Stimulated activated CD4-positive, alpha-beta T cell treated with anti-CD3 and anti-CD28 coated beads, Interleukin-15, amount 100 ng/mL, for 1 hour (primary cell): ENCODE measurements at regions not wholly inside any gene's neighbourhood (a gene's known extent, or its start where the extent isn't known, plus 50 kb on each side); places are given as distances from the start of the nearest gene placed in this dataset.

Experiments
- DNase-seq, 2 donors: peaks; one replicate each; pipeline ENCODE4 v3.0.0-alpha.2; 2020; ENCODE audit warnings: low read depth in 1 of 2, low spot score in 1 of 2

DNA sequence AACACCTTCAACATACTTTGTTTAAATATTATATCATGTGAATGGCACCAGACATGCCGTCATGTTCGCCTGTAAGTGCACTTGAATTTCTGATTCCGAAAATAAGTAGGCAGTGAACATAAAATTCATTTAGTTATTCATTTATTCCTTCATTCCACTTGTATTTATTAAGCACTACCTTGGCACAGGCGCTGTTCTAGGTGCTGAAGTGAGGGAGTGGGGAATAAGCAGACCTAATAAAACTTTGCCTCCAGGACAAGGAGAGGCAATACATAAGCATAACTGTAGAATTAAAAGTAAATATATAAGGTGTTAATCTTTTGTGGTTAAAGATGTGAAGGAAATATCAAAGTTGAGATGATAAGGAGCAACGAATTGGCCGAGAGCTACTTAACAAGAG, 297.4 kb downstream of the TENT4A start:
- DNase-seq, result no peak

GRCh38 chr5:7012057-7012456, 298.8 kb downstream of the TENT4A start:
- no peak for DNase-seq

GRCh38 chr5:7014611-7015010, 301.4 kb downstream of the TENT4A start:
- no peak for DNase-seq

GRCh38 chr5:7015586-7016256, 302.5 kb downstream of the TENT4A start:
- no peak for DNase-seq

DNA sequence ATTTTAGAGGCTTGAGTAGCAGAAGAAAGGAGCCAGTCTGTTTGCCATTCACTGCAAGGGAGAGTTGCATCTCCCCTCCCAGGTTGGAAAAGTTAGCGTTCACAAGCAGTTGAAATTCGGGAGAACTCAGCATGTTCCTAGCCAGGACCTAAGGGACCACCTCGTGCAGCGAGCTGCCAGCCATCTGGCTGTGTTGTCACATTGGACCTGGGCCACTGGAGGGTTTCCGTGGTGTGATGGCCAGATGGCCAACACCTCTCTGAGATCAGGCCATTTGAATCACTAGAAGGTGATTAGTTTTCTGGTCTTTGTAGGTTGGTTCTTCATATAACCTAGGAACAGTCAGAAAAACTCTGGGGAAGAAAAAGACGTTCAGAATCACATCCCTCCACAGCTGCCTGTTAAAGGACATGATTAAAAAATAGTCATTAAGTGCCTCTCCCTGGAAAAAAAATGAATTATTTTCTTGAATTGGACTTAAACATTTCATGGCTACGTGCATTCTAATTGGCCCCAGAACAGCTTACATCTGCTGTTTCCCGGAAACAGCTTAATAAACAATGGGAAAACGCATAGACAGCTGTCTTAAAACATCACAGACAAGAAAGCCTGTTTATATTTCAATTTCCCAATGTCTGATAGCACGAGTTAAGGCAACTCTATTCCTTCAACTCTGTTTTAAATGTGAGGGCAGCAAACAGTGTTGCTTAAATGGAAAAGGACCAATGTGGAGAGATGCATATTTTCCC, 303.9 kb downstream of the TENT4A start:
- DNase-seq, result no peak

DNA sequence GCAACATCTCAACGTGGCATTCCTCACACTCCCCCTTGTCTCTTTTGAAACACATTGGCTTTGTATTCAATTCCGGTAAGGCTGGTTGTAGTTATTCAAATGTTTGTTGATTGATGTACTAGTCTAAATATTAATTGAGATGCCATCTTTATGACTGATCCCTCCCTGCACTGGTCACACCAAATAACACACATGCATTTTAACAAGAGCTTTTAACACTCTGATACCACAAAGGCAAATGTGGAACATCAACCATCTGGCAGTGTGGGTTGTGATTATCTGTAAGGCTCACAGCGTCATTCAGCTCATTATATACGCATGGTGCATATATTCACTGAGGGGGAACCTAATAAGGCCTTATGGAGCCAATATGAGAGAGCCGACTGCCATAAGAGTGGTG, 305.0 kb downstream of the TENT4A start:
- no peak for DNase-seq

DNA sequence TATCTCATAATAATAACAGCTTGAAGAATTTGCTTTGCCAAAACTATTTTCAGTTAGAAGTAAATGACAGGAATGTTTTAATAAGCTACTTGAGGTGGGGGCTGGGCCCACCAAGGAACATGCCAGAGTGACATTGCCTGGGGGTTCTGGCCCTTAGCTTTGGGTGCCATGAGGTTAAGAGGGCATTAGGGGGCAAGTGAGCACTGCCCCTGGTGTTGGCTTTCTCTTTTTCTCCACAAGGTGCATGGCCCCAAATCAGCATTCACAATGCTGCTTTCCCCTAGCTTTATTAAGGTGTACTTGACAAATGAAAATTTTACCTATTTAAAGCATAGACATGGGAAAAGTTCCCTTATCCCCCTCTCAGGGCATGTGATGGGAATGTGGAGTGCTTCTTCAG, 305.4 kb downstream of the TENT4A start:
- DNase-seq, result no peak

DNA sequence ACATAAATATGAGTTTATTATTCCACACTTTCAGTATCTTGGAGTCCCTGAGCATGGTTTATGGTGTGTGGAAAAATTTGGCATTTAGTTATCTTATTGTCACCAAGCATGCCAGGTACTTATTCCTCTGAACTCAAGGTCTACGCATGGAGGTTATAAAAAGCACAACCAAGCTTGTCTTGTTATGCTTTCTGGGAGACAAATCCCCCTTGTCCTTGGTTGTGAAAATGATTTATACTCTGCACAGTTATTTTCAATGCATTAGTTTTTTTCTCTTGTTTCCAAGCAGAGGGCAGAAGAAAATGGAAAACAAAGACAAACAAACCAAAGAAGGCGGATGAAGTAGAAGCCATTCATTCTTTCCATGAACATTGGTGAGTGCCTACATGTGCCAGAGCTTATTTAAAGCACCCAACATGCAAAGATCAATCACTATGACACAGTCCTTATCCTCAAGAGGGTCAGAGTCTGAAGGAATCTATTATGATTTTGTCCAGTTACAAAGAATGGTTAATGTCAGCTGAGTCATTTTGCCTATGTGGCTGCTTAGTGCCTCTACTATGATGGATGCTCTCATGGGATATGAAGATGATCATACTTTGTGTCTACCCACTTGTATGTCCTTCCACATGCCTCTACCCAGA, 323.1 kb downstream of the TENT4A start:
- DNase-seq, result no peak

DNA sequence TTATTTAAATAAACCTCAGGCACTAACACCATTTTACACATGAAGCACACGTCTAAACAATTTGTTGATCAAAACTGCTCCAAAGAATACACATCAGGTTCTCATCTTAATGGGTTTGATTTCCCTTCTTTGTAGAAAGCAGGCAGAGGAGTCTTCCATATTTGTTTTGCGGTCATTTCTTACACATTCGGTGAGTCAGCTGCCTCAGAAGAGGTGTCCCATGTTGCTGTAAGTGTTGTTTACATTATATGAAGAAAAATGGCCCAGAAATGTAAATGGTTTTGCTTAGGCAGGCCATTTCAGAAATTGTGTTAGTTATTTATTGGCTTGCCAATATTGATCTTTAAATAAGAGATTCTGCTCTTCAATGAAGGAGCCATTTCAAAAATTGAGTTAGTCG, 325.8 kb downstream of the TENT4A start:
- no peak for DNase-seq

GRCh38 chr5:7040111-7040510, 326.9 kb downstream of the TENT4A start:
- no peak for DNase-seq

DNA sequence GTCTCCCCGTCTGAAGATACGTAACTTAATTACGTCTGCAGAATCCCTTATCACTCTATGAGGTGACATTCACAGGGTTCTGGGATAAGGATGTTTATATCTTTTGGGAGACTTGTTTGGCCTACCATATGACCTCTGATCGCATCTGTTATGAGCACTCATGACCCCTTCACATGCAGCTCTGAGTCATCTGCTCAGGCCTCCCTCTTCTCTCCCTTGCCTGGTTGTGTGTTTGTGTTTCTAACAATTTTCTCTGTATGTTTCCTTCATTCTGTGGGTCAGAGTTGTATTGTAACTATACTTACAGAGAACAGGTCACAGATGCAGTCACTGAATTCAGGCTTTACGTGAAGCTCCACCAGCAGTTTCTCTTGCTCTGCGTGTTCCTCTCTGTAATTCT, 330.6 kb downstream of the TENT4A start:
- no peak for DNase-seq

GRCh38 chr5:7047511-7048261, 334.5 kb downstream of the TENT4A start:
- DNase-seq, result no peak

DNA sequence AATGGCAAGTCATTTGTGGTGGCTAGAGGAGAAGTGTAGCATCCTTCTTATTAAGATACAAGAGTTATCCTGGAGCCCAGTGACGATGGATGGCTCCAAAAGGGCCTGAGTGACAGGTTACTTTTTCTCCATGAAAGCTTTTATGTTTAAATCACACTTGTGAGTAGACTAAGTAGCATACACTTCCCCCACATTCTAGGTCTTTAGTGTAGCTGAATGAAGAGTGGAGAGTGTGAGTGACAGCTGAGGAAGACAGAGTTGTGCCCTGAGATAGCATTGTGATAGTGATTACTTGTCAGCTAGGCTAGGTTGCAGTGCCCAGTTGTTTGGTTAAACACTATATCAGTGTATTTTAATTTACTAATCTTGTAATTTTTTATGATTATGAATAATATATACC, 337.8 kb downstream of the TENT4A start:
- DNase-seq, result no peak

DNA sequence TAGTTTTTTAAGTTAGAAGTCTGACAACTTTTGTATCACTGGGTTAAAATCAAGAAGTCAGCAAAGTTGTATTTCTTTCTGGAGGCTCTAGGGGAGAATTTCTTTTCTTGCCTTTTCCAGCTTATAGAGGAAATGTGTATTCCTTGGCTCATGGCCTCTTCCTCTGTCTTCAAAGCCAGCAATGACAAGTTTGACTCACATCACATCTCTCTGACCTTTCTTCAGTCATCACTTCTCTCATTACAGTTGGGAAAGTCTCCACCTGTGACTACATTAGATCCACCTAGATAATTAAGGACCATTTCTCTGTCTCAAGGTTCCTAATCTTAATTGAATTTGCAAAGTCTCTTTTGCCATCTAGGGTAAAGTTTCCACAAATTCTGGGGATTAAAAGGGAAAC, 339.9 kb downstream of the TENT4A start:
- no peak for DNase-seq

- no peak for DNase-seq
Measured at GRCh38 chr5:7053528-7054209, 340.4 kb downstream of the TENT4A start.

DNA sequence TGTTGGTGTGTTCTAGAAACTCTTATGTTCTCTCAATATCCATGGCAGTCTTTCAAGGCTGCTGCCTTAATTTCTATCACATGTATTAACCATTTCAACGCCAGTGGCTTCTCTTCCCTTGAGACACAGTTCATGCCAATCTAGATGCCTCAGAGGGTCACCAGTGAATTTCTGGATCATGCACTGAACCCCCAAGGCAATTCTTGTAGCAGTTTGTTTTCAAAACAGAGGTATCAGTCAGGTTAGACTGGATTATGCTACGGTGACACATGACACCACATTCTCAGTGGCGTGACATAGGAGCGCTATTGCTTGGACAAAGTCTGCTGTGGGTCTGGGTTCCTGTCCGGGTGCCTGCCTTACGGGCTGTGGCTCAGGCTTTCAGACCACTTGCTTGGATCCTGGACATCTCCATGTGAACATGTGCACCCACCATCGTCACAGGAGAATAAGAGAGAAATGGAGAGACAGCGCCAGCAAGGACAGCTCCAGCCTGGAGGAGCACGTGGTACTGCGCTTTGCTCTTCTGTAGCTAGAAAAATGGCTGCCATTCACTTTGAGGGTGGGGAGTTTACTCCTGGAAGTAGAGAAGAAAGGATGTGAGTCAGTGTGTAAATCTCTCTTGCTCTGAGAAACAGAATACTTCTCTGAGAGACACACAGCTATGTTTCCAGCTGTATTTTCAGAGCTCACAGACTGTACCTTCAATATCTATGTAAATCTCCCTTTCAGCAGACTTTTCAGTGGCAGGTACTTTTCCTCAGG, 329.3 kb upstream of the ADCY2 start:
- DNase-seq, result no peak

DNA sequence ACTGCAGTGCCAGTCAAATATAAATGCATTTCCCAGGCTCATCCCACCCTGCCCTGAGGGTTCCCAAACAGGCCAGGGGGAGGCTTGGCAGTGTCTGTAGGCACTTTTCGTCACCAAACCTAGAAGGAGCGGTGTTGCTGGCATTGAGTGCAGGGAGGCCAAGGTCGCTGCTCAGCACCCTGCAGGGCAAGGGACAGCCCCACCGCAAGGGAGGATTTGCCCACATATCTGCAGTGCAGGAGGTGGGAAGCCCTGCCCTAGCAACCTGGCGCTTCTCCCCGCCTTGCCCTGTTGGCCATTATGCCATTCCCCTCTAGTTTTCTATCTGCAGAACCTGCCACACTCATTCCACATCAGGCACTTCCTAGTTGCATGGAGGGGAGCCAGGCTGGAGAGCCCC, 327.8 kb upstream of the ADCY2 start:
- DNase-seq, result no peak

DNA sequence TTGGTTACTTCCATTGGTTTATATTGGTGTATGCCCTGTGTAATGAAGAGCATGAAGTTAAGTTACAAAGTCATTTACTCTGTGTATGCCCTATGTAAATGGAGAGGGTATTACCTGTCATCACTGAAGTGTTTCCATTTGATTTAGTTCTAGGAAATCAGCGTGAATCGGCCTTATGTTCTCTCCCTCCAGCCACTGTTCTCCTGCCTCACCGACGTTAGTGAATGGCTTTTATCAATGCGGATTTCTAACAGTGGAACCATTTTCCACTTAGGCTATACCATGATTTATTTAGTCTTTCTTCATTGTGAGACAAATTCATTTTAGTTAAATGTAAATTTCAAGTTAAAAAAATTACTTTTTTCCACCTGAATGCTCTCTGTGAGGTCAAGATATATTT, 327.0 kb upstream of the ADCY2 start:
- DNase-seq, result no peak

- no peak for DNase-seq
Measured at GRCh38 chr5:7072188-7072587, 323.8 kb upstream of the ADCY2 start.

DNA sequence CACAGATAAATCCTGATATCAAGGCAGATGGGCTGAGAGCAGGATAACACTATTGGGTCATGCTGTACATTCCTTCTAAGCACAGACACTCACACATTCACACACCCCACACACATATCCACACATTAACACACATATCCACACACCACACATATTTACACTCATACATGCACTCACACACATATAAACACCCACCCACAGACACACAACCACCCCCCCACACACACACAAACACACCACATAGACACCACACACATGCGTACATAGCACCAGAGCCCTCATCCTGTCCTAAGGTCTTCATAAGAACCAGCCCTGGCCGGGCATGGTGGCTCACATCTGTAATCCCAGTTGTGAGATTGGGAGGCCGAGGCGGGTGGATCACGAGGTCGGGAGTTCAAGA, 322.3 kb upstream of the ADCY2 start:
- DNase-seq, result no peak
